SHP77 treated with DMSO at 0.1 percent for 48 hours (cell line): ENCODE measurements at regions not wholly inside any gene's neighbourhood (a gene's known extent, or its start where the extent isn't known, plus 50 kb on each side); places are given as distances from the start of the nearest gene placed in this dataset.

ENCODE experiments used
- DNase-seq: peaks from one replicate; lab custom pipeline; 2025; lab: John Stamatoyannopoulos, UW

DNA sequence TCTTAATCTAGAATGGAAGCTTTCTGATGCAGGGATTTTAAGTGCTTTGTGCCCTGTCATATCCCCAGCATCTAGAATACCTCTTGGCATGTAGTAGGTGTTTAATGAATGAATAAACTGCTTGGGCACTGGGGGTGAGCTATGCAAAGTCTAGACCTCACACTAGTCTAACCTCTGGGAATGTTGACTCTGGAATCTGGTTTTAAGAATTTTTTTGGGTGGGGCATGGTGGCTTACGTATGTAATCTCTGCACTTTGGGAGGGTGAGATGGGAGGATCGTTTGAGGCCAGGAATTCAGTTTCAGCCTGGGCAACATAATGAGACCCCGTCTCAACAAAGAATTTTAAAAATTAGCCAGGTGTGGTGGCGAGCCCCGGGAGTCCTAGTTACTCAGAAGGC is 146.3 kb upstream of the RGMA start:
- no peak for DNase-seq

DNA sequence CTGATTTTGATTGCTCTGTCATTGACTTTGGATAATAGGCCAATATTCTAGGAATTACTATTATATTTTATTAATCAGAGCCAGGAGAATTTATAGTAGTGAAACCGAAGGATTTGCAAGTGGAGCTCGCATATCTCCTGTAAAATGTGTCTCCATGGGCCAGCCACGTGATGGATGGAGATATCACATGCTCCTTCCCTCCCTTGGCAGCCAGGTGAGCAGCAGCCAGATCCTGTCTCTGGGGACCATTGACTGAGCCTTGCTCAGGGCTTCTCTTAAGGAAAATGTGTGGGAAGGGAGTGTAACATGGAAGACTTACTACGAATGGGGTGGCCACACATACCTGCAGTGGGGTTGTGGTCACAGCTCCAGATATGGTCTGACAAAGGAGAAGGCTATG is 144.7 kb upstream of the RGMA start:
- no peak for DNase-seq

DNA sequence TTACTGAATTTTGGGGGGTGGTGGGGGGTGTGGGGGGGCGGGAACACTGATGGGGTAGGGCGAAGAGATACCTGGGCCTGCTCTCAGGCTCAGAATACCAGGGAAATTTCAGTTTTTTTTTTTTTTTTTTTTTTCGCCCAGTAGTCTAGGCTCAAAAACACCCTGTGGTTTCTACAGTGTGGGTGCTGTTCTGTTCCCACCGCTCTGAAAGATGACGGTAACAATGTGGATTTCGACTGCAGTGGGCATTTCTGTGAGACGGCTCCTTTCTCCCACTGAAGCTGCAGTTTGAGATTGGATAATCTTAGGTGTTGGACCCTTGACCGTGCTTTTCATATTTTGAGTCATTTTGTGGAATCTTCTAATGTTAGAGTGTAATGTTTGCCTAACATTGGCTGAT is 143.8 kb upstream of the RGMA start:
- DNase-seq = no peak

DNA sequence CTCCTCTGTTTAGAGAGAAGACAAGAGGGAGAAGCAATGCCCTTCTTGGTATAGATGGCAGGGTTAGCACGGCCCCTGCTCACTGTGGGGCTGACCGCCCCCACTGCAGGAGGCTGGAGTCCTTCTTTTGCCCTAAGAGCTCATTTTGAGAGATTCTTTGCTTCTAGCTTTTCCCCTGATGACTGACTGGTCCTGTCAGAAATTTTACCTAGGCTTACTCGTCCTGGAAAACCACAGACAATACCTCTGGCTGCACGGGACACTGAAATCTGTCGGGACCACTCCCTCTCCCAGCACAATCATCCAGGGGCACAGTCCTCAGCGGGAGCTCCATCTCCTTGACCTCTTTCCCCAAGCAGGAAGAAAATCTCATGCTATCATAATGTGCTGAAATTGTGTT is 143.0 kb upstream of the RGMA start:
- DNase-seq = no peak

DNA sequence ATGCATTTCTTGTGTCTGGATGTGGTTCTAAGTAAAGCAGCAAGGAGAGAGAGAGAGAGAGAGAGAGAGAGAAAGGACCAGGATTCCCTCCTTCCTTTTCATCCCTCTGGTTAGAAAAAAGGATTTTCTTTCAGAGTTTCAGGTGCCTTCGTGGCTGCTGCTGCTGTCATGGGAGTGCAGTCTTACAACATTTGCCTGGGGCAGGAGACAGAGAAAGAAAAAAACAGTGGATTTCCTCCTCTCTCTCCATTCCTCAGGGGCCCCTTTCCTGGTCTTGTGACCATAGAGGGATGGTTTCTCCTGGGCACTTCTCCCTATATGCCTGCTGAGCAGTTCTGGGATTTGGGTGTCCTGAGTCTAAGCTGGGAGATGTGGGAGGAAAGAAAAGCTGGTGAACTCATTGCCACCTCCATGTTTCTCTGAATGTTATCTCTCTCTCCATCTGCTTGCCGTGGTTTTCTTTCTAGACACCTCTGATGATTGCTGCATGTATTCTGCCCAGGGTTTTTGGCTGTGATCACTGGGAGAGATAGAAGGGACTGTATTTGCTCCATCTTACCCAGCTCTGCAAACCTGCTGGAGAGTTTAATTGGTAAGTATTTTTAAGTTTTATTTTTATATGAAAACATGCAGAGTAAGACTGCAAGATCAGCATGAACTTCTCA is 142.4 kb upstream of the RGMA start:
- no peak for DNase-seq

DNA sequence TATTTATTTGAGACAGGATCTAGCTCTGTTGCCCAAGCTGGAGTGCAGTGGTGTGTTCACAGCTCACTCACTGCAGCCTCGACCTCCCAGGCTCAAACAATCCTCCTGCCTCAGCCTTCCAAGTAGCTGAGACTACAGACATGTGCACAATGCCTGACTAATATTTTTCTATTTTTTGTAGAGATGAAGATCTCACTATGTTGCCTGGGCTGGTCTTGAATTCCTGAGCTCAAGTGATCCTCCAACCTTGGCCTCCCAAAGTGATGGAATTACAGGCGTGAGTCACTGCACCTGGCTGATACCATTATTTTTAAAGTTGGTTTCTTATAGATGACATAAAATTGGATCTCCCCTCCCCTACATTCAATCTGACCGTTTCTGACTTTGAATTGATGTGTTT is 139.5 kb upstream of the RGMA start:
- no peak for DNase-seq

DNA sequence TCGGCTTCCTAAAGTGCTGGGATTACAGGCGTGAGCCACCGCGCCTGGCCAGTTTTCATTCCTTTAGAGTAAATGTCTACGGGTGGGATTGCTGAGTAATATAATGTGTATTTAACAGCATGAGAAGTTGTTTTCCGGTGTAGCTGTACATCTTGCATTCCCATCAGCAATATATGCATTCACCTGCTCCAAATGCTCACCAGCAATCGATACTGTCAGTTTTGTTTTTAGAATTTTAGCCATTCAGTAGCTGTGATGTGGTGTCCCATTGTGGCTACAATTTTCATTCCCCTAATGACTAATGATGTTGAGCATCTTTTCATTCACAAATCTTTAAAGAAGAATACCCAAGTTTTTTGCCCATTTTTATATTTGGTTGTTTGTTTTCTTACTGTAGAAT is 134.8 kb upstream of the RGMA start:
- DNase-seq = no peak

DNA sequence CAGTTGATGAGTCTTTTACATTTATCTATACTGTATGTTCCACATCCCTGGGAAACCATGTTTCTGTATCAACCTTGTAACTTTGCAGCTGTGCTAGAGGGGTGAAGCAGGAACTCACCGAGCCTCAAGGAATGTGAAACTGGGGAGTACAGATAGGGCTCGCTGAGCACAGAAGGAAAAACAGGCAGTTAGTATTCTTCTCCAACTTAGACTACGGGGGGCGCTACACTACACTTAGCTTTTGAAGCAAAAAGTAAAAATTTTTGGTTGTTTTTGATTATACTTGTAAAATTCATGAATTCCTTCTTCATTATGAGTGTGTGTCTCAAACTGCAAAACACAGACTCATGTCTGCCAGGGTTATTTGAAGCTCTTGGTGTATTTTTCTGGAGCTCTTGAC is 132.7 kb upstream of the RGMA start:
- DNase-seq = no peak

DNA sequence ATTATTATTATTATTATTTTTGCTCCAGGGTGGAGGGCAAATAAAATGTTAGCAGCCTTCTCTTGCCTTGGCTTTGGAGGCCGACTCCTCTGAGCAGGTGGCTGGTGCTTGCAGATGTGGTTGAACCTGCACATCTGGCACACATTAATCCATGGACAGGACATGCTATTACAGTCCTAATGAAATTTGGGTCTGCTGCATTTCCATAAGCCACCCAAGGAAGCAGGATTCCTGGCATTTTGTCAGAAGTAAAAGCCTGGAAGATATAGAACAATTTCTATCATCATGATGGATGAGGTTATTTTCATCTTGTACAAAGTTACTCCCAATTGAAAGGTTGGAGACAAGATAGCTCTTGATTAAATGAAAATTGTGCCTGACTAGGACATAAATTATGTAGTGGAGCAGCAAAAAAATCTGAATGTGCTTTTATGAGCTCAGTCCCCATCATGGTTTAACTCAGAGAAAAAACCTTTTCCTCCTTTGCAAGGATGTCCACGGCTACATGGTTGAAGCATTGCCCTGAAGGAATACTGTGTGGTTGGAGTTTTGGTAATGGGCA is 130.9 kb upstream of the RGMA start:
- no peak for DNase-seq

DNA sequence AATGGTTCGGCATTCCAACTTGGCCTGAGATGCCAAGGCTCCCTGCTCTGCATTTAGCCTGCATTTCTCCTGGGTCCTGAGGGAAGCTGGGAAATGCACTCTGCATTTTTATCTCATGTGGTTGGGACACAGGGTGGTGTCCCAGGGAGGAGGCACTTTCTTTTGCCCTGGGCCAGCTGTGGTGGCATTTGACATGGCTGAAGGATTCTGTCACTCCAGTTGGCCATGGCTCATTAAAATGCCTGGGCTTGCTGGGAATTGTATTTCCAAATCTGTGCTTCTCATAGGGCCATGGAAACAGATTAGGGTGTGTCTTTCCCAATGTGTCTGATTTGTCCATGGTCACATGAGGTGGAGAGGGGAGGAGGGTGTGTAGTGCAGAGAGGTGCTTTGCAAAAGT is 128.3 kb upstream of the RGMA start:
- no peak for DNase-seq

DNA sequence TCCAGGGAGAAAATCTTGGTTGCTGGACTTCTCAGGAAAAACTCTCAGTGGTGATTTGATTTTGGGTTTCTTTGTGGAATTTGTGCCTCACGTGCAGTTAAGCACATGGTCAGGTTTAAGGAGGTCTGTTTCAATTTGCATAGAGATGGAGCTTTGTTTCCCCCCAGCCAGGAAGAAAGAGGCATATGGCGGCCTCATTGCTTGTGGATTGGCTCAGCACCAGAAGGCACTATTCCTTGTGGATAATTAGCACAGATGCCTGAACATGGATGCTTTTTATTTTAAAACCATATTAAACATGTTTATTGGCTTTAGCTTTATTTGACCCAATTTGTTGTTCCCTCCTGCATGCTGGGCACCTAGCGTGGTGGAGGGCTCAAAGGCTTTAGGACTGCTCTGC is 125.1 kb upstream of the RGMA start:
- DNase-seq = no peak

DNA sequence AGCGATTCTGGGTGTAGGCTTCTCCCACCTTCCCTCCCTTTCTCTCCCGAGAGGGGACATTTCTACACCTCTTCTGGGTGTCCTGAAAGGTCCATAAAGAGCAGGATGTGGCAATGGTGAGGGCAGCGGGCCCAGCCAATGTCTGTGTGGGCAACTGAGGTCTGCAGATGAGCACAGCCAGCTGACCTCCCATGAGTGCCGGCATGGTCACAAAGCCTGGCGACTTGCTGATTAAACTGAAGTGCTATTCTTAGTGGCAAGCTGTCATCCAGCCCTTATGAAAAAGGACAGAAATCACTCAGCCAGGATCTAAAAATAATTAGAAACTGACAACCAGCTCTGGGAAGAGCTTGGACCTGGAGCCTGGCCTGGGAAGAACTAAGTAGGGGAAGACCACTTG is 124.3 kb upstream of the RGMA start:
- no peak for DNase-seq

DNA sequence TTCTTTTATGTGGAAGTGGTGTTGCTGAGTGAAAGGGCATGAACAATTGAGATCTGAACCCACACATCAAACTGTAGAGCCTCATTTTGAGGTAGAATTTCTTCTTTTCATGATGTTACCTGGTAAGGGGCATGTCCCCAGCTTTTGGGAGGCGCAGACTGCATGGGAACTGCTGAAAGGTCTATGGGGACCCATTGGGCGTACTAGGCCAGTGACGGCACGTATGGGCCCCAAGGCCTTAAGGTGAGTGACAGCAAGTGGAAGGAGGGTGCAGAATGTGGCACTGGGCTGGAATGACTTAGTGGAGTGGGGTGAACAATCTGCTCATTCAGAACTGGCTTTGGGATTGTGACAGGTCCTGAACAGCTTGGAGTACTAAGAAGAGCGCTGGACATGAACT is 123.6 kb upstream of the RGMA start:
- DNase-seq = no peak

DNA sequence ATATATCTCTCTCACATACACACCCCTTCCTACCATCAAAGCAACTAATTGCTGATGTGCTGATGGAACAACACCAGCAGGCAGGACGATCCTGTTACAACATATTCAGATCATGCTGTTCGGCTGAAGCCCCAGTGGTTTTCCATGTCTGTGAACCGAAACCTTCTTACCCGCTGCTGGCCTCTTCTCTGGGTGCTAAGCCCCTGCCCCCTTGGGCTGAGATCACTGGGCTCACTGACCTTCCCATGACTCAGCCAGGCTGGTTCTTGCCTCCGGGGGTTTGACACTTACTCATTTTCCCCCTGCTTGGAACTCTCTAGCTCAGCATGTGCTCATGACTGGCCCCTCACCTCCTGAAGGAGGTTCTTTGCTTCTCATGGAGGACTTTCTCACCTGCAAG is 122.0 kb upstream of the RGMA start:
- no peak for DNase-seq

DNA sequence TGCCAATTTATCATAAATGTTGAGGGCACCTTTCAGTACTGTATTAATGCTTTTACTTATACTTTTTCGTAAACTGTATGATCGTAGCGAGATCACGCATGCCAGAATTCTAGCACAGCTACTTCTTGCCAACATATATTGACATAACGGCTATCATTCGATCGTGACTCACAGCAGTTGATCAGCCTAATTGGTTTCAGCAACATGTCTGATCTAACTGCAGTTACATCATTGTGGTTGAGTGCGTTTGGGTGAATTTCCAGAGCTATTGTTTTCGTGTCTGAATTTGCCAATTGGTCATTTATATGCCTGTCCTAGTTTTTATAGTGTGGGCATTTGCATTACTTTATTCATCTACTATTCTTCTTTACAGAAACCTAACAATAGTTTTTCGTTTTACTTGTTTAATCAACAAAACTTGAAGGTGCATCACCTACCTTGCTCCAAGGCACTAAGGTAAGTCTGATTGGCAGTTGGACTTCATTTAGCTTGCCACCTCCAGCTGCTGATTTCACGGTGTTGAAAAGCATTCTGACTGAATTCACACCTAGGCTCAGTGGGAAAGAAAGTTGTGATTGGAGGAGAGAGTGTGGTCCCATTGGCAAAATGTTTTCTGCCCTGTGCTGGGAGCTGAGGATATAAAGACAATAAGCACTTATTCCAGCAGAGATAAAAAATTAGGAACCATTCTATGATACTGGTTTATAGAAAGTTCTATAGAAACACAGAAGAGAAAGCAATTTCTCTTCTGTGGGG is 120.9 kb upstream of the RGMA start:
- DNase-seq = no peak

DNA sequence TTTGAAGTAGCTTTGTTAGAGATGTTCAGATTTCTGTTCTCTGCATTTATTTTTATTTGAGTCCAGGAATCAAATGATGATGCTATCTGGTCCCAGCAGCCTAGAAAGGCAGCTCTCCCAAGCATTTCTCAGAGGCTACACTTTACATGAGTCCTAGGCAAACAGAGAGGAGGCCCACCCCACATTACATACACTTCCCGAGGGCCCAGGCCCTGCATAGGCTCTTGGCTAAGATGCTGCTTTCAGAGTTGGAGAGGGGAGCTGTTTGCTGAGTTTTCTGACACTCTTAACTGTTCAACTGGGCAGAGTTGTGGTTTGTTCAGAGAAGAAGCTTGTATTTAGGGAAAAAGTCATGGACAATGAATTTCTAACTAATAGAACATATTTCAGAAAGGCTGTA is 117.9 kb upstream of the RGMA start:
- DNase-seq = no peak

DNA sequence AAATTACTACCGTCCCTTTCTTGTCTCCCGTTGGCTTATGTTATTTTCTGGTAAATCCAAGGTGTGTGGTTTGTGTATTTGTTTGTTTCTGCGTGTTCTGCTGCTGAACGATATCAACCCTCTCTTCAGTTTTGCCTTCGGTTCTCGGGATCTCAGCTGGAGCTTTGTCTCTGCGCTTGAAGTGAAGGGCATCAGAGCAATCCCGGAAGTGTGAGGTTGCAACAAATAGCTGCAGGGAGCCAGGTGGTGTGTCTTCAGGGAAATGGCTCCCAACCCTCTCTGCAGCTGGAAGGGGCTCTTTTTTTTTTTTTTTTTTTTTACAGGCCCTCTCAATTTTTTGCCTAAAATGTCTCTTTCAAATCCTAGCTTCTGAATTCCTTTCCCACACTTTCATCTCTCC is 116.4 kb upstream of the RGMA start:
- DNase-seq = no peak

DNA sequence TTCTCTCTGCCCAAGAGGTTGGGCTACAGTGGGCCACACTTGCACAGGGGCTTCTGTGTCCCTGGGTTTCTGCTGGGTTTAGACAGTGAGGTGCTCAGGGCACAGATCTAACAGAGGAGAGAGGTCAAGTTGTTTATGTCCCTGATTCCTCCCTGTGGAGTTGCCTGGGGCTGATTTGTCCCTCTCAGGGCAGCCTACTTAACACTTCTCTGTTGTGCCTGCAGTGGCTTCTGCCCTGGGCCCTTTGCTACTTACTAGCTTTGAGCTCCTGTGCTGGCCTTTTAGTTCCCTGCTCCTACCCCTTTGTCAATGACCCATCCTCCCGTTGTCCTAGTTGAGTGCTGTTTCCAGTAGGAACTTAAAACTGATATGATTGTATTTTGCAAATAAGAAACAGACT is 114.0 kb upstream of the RGMA start:
- DNase-seq = no peak

DNA sequence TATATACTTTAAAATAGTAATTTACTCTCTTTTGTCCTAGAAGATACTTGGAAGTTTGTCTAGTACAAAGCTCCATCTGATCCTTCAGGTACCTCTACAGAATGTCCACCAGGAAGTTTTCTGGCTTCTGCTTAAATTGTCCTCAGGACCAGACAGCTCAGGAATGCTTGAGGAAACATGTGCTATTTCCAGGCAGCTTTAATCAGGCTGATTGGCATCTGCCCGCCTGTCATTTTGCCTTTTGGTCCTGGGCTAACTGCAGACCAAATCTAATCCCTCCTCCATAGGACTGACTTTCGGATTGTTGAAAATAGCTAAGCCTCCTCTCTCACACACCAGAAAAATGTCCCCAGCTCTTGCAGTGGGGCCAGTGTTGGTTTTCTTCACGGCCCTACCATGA is 113.4 kb upstream of the RGMA start:
- DNase-seq = no peak

DNA sequence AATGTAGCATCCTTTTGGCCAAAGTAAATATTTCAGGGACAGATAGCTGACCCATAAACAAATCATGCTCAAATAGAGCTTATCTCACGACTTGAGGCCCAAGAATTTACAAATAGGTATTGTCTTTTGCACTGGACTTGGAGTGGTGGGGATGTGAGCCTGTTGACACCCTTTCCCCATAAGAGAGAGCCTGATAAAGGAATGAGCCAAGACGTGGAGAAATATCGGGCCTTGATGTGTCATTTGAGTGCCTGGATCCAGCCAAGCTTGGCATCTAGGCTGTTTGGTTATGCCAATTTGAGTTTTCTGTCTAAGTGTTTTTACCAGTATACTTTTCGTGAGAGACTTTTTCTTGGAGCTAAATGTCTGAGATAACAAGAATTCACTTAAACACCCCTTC is 112.9 kb upstream of the RGMA start:
- DNase-seq = no peak

DNA sequence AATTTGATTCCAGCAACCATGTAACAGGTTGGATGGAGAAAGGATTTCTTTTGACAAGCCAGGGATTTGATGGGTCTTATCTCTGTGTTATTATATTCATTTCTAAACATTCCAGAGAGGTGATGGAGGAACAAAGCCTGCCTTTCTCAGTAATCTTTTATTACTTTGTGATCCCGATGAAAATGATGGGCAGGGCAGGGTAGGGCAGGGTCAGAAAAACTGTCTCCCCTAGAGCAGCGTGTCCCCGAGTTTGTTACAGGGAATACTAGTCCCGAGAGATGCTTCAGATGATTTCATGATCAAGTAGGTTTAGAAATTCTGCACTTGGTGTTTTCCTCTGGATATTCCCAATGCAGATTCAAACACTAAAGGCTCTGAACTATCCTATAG is 111.8 kb upstream of the RGMA start:
- DNase-seq = no peak

DNA sequence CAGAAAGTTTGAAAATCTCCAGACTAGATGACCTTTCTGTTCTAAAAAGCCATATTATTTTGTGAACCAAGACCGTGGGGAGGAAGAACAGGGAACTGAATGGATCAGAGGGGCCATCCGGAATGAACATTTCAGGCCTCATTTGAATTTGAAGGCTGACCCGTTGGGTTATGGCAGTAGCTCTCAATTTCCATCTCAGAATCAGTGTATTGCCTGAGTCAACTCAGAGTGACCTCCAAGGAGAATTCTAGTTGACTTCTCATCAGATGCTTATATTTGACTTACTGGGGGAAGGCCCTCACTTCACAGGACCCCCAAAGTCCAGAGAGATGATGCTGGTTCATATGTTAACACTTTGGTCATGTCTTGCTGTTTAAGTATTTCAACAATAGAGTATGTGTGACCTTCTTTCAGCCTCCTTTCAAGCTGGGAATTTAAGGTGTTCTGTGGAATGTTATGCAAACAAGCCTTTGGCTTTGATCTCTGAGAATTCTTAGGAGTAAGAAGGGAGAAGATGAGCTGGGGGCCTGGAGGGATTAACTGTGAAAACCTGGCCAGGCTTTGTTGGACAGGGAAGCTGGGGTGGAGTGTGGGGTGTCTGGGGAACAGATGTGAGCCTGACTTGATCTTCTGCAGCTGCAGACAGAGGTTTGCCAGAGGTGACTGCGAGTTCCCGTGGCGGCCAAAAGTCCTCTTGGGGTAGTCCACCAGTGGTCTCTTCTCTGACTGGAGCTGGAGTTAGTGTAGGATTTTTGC is 111.2 kb upstream of the RGMA start:
- no peak for DNase-seq

DNA sequence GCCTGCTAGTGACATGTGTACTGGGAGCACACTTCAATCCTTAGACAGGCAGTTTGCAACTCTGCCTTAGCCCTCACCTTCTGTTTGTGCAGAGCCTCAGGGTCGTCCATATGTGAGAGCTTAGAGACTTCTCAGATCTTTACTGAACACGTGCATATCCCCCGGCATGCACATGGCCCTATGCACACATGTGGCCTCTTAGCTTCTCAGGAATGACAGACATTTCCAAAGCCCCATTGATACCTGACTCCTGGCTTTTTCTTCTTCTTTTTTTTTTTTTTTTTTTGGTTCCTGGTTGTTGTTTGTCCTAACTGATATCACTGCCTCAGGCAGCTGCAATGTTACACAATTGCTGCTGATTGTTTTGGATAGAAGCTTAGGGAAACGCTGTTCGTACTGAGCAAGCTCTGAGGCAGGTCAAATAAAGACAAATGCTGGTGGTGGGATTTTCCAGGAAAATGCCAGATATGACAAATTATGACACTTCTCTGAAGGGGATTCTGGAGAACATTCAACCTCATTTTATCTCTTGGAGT is 107.2 kb upstream of the RGMA start:
- DNase-seq = no peak
